Breast epithelium (tissue), 4 donors: ENCODE measurements at regions not wholly inside any gene's neighbourhood (a gene's known extent, or its start where the extent isn't known, plus 50 kb on each side); places are given as distances from the start of the nearest gene placed in this dataset.

ENCODE experiments used
- DNase-seq, 2 donors: peaks; one replicate each; pipeline ENCODE4 v3.0.0-alpha.2; 2019; ENCODE audit warnings: low spot score in 2 of 2
- H3K27ac ChIP-seq, 2 donors: fragments of 200-600 bp; sonication (generic) in 1 of 2; one replicate each; pipeline ENCODE4 v1.5.1; 2016 to 2019; ENCODE audit warnings: mild to moderate bottlenecking in 1 of 2
- H3K27me3 ChIP-seq, 2 donors: fragments of 200-600 bp; sonication (generic) in 1 of 2; one replicate each; pipeline versions ENCODE4 v1.5.1 to v1.6.0; 2017 to 2019; ENCODE audit warnings: control low read depth in 1 of 2, mild to moderate bottlenecking in 1 of 2
- H3K36me3 ChIP-seq: fragments of 200-600 bp; one replicate; pipeline ENCODE4 v1.5.1; 2019
- H3K4me1 ChIP-seq, 2 donors: fragments of 200-600 bp; sonication (generic); one replicate each; pipeline ENCODE4 v1.5.1; 2016 to 2019; ENCODE audit warnings: control low read depth in 1 of 2
- H3K4me3 ChIP-seq, 3 donors: fragments of 200-600 bp; sonication (generic); 1 replicate in 2 of 3; 2 replicates in 1 of 3; pipeline ENCODE4 v1.5.1; 2016 to 2019; ENCODE audit warnings: mild to moderate bottlenecking in 3 of 3, moderate library complexity in 2 of 3
- H3K9me3 ChIP-seq, 2 donors: fragments of 200-600 bp; sonication (generic) in 1 of 2; one replicate each; pipeline ENCODE4 v1.5.1; 2016 to 2019; ENCODE audit warnings: control low read depth in 1 of 2
- POLR2A ChIP-seq: fragments of 450-650 bp; IDR thresholded peaks from one replicate; pipeline ENCODE4 v1.6.1; 2016; ENCODE audit warnings: antibody characterized with exemption, mild to moderate bottlenecking, moderate library complexity
- POLR2AphosphoS5 ChIP-seq, 3 donors: sonication (generic); formaldehyde crosslinking; IDR thresholded peaks; one replicate each; pipeline ENCODE4 v1.6.1; 2017; ENCODE audit warnings: antibody characterized with exemption in 3 of 3
- intact Hi-C: fragments of 100-400 bp; cut with DNase I; formaldehyde crosslinking; loops from one replicate; pipeline ENCODE4 v1.15.1; 2023; ENCODE audit warnings: low total_unique reads
- TF ChIP-seq, protein P1 (sequence below), 3 donors: fragments of 450-650 bp; IDR thresholded peaks; one replicate each; pipeline ENCODE4 v1.5.1; 2016 to 2017; ENCODE audit warnings: antibody characterized with exemption in 3 of 3, mild to moderate bottlenecking in 3 of 3, moderate library complexity in 3 of 3

- no peak overlapping the region for H3K4me3 ChIP-seq
- intact Hi-C loops: no loop called here
- H3K27me3 ChIP-seq: no peaks in the 10 kb centered on the region
- H3K9me3 ChIP-seq: no peaks in the 10 kb centered on the region
- no peak overlapping the region for H3K27ac ChIP-seq
- no peak for DNase-seq
- TF ChIP-seq POLR2A: no peak
- TF ChIP-seq, protein P1, sequence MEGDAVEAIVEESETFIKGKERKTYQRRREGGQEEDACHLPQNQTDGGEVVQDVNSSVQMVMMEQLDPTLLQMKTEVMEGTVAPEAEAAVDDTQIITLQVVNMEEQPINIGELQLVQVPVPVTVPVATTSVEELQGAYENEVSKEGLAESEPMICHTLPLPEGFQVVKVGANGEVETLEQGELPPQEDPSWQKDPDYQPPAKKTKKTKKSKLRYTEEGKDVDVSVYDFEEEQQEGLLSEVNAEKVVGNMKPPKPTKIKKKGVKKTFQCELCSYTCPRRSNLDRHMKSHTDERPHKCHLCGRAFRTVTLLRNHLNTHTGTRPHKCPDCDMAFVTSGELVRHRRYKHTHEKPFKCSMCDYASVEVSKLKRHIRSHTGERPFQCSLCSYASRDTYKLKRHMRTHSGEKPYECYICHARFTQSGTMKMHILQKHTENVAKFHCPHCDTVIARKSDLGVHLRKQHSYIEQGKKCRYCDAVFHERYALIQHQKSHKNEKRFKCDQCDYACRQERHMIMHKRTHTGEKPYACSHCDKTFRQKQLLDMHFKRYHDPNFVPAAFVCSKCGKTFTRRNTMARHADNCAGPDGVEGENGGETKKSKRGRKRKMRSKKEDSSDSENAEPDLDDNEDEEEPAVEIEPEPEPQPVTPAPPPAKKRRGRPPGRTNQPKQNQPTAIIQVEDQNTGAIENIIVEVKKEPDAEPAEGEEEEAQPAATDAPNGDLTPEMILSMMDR (IDR thresholded peaks at IDR 0.05): no peak
- TF ChIP-seq POLR2AphosphoS5 (IDR thresholded peaks at IDR 0.05): no peak
- no peaks in the 10 kb centered on the region for H3K36me3 ChIP-seq
- no peaks in the 10 kb centered on the region for H3K4me1 ChIP-seq
These were observed 236.6 kb upstream of the PDE10A start for GRCh38 chr6:165899611-165900010.

- intact Hi-C loops: loop anchor here (2.0 kb wide), 1 partner anchor 65 kb away; no protein-coding TSS in a partner anchor
- TF ChIP-seq POLR2AphosphoS5 (IDR thresholded peaks at IDR 0.05) (no peak), POLR2A (no peak)
- TF ChIP-seq, protein P1 (IDR thresholded peaks at IDR 0.05): no peak
- Histone ChIP-seq H3K36me3 (no peaks in the 10 kb centered on the region), H3K4me1 (no peaks in the 10 kb centered on the region), H3K4me3 (no peak overlapping the region), H3K9me3 (no peaks in the 10 kb centered on the region), H3K27ac (no peak overlapping the region), H3K27me3 (peaks cover 0 to 4% of the 10 kb centered on the region in 2 donors)
- no peak for DNase-seq
These were observed 232.6 kb upstream of the PDE10A start for GRCh38 chr6:165895421-165896165.

DNA sequence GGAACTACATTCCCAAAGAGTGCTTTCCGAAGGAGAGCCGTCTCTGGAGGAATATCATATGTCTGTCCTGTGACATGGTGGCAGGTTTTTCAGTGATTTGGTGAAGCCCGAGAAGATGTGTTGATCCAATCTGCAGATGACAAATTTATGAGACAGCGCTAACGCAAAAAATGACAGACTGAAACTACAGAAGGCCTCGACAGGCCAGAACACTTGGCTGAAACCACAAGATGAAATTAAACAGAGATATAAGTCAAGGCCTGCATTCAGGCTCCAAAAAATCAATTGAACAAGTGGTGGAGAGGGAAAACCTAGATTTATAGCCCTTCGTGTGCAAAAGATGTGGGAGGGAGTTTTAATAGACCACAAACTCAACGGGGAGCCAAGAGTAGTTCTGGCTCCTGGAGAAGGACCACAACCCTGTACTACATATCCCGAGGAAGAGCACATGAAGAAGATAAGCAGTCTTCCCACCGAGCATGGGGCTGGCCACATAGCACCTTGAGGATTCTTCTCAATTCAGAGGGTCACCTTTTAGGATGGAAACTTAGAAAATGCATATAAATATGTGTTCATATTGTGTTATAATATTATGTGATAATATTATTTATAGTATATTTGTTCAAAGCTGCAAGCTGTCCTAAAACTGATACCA is 231.3 kb upstream of the PDE10A start:
- intact Hi-C loops: no loop called here
- Histone ChIP-seq H3K9me3 (no peaks in the 10 kb centered on the region), H3K4me1 (no peaks in the 10 kb centered on the region), H3K27ac (no peak overlapping the region), H3K36me3 (no peaks in the 10 kb centered on the region), H3K27me3 (peaks cover 0 to 4% of the 10 kb centered on the region in 2 donors), H3K4me3 (no peak overlapping the region)
- TF ChIP-seq POLR2A (no peak), POLR2AphosphoS5 (IDR thresholded peaks at IDR 0.05) (no peak)
- TF ChIP-seq, protein P1 (IDR thresholded peaks at IDR 0.05): no peak
- DNase-seq: no peak

- intact Hi-C loops: no loop called here
- Histone ChIP-seq H3K36me3 (no peaks in the 10 kb centered on the region), H3K9me3 (no peaks in the 10 kb centered on the region), H3K4me1 (no peaks in the 10 kb centered on the region), H3K27me3 (peaks cover 0 to 4% of the 10 kb centered on the region in 2 donors), H3K4me3 (no peak overlapping the region), H3K27ac (no peak overlapping the region)
- TF ChIP-seq, protein P1 (IDR thresholded peaks at IDR 0.05): no peak
- TF ChIP-seq POLR2AphosphoS5 (IDR thresholded peaks at IDR 0.05): no peak
- TF ChIP-seq POLR2A: no peak
- DNase-seq: no peak
These were observed 230.4 kb upstream of the PDE10A start for GRCh38 chr6:165893431-165893830.

DNA sequence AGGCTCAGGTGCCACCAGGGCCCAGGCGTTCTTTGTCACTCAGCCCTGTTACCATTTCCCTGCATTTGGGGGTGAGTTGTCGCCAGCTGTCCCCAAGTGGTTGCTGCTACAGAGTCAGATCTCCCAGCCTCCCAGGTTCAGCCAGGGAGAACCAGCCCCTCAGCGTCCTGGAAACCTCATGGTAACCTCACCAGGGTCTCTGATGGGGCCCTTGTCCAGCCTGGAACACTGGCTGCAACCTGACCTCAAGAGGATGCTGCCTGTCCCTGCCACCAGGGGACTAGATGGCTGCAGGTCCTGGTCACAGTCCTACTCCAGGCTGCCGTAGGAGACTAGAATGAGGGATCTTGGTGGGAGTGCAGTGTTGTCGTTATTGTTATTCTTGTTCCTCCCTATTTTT is 228.3 kb upstream of the PDE10A start:
- Histone ChIP-seq H3K36me3 (no peaks in the 10 kb centered on the region), H3K27ac (no peak overlapping the region), H3K4me3 (no peak overlapping the region), H3K4me1 (no peaks in the 10 kb centered on the region), H3K9me3 (peaks cover 4 to 10% of the 10 kb centered on the region in 2 donors), H3K27me3 (peaks cover 0 to 4% of the 10 kb centered on the region in 2 donors)
- DNase-seq: no peak
- intact Hi-C loops: no loop called here
- TF ChIP-seq, protein P1 (IDR thresholded peaks at IDR 0.05): no peak
- no peak for TF ChIP-seq POLR2AphosphoS5 (IDR thresholded peaks at IDR 0.05)
- no peak for TF ChIP-seq POLR2A
